Kidney epithelial cell (primary cell): ENCODE measurements at regions not wholly inside any gene's neighbourhood (a gene's known extent, or its start where the extent isn't known, plus 50 kb on each side); places are given as distances from the start of the nearest gene placed in this dataset.

Experiments
- DNase-seq: peaks from one replicate; pipeline ENCODE4 v3.0.0-alpha.2; 2010; ENCODE audit warnings: low read depth
- H3K27me3 ChIP-seq: 2 replicates; pipeline ENCODE4 v1.6.0; 2011; ENCODE audit warnings: low read length; ENCODE audit not compliant: control insufficient read depth, insufficient read depth
- H3K36me3 ChIP-seq: 2 replicates; pipeline ENCODE4 v1.5.1; 2011; ENCODE audit warnings: low read length; ENCODE audit not compliant: control insufficient read depth, insufficient read depth
- H3K4me3 ChIP-seq: 2 replicates; pipeline ENCODE4 v1.5.1; 2011; ENCODE audit warnings: low read depth, mild to moderate bottlenecking, control low read depth, low read length
- TF ChIP-seq, protein P1 (sequence below): IDR thresholded peaks from 2 replicates; pipeline ENCODE4 v1.5.1; 2011; ENCODE audit warnings: mild to moderate bottlenecking, moderate library complexity, low read length, control low read depth, inconsistent platforms; ENCODE audit not compliant: insufficient read depth, poor library complexity, severe bottlenecking

- H3K27me3 ChIP-seq = no peaks in the 10 kb centered on the region
- H3K36me3 ChIP-seq = no peaks in the 10 kb centered on the region
- TF ChIP-seq, protein P1, sequence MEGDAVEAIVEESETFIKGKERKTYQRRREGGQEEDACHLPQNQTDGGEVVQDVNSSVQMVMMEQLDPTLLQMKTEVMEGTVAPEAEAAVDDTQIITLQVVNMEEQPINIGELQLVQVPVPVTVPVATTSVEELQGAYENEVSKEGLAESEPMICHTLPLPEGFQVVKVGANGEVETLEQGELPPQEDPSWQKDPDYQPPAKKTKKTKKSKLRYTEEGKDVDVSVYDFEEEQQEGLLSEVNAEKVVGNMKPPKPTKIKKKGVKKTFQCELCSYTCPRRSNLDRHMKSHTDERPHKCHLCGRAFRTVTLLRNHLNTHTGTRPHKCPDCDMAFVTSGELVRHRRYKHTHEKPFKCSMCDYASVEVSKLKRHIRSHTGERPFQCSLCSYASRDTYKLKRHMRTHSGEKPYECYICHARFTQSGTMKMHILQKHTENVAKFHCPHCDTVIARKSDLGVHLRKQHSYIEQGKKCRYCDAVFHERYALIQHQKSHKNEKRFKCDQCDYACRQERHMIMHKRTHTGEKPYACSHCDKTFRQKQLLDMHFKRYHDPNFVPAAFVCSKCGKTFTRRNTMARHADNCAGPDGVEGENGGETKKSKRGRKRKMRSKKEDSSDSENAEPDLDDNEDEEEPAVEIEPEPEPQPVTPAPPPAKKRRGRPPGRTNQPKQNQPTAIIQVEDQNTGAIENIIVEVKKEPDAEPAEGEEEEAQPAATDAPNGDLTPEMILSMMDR = no peak
- DNase-seq = no peak
- H3K4me3 ChIP-seq = no peak overlapping the region
Measured at GRCh38 chr3:168888781-168889180, 774.7 kb downstream of the MECOM start.

- DNase-seq = peak; percentile 39
- Histone ChIP-seq H3K27me3 (no peaks in the 10 kb centered on the region), H3K4me3 (no peak overlapping the region), H3K36me3 (no peaks in the 10 kb centered on the region)
- TF ChIP-seq, protein P1 = no peak
Measured at GRCh38 chr3:168885028-168885427, 778.5 kb downstream of the MECOM start.

GRCh38 chr3:168884353-168884903, 779.1 kb downstream of the MECOM start:
- H3K4me3 ChIP-seq = no peak overlapping the region
- TF ChIP-seq, protein P1 = no peak
- no peaks in the 10 kb centered on the region for H3K36me3 ChIP-seq
- H3K27me3 ChIP-seq = no peaks in the 10 kb centered on the region
- peak; percentile 80 for DNase-seq

GRCh38 chr3:168883145-168883544, 780.4 kb downstream of the MECOM start:
- TF ChIP-seq, protein P1 = no peak
- H3K36me3 ChIP-seq = no peaks in the 10 kb centered on the region
- DNase-seq = no peak
- no peaks in the 10 kb centered on the region for H3K27me3 ChIP-seq
- H3K4me3 ChIP-seq = no peak overlapping the region

GRCh38 chr3:168881804-168882203, 781.7 kb downstream of the MECOM start:
- TF ChIP-seq, protein P1 = no peak

DNA sequence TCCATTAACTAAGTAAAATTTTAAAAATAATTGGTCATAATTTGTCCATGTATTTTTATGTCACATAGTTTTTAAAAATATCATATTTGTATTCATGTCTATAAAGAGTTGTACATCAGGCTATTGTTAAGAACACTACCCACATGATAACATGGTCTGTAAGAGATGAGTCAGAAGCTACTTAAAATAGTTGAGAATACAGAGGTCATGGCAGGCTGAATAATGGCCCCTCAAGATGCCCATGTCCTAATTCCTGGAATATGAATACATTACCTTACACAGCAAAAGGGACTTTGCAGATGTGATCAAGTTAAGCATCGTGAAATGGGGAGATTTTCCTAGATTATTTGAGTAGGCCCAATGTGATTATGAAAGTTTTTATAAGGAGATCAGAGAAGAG, 782.9 kb upstream of the GOLIM4 start:
- DNase-seq = no peak
- H3K27me3 ChIP-seq = no peaks in the 10 kb centered on the region
- TF ChIP-seq, protein P1 = no peak
- no peak overlapping the region for H3K4me3 ChIP-seq
- no peaks in the 10 kb centered on the region for H3K36me3 ChIP-seq

More at GRCh38 chr3:168881804-168882203, 781.7 kb downstream of the MECOM start:
- H3K4me3 ChIP-seq = no peak overlapping the region
- DNase-seq = no peak
- H3K27me3 ChIP-seq = no peaks in the 10 kb centered on the region
- no peaks in the 10 kb centered on the region for H3K36me3 ChIP-seq
